H1 (cell line): ENCODE measurements at regions not wholly inside any gene's neighbourhood (a gene's known extent, or its start where the extent isn't known, plus 50 kb on each side); places are given as distances from the start of the nearest gene placed in this dataset.

Experiments
- CTCF ChIA-PET: fragments of 300-600 bp; sonication (Branson Sonifier 250); formaldehyde crosslinking; loops from one replicate; lab custom pipeline; 2021; ENCODE audit not compliant: partially characterized antibody; lab: Charles Lee
- POLR2A ChIA-PET: fragments of 300-600 bp; sonication (Branson Sonifier 250); formaldehyde crosslinking; loops from one replicate; lab custom pipeline; 2021; ENCODE audit warnings: inconsistent platforms; ENCODE audit not compliant: partially characterized antibody; lab: Charles Lee
- DNase-seq, 2 experiments: peaks; one replicate each; pipeline versions ENCODE4 v3.0.0 to v3.0.0-alpha.2; 2010 to 2022; ENCODE audit warnings: low spot score in 2 of 2, low read depth in 1 of 2, mixed read lengths in 1 of 2
- FAIRE-seq: peaks from 2 replicates; lab custom pipeline; 2011; peaks lifted over from hg19 to GRCh38; lab: Jason Lieb, UNC
- H2AFZ ChIP-seq: 2 replicates; pipeline ENCODE4 v1.8.1; 2012; ENCODE audit warnings: low read length, inconsistent platforms
- H2AK5ac ChIP-seq: 2 replicates; pipeline ENCODE4 v1.6.1; 2013; ENCODE audit warnings: low read depth, low read length
- H2BK120ac ChIP-seq: replicated peaks from 2 replicates; pipeline ENCODE3; 2013; ENCODE audit warnings: low read depth, low read length, inconsistent platforms
- H2BK12ac ChIP-seq: 2 replicates; pipeline ENCODE4 v1.6.1; 2013; ENCODE audit warnings: low read depth, low read length
- H2BK15ac ChIP-seq: 2 replicates; pipeline ENCODE4 v1.6.1; 2013; ENCODE audit warnings: low read length
- H2BK20ac ChIP-seq: 2 replicates; pipeline ENCODE4 v1.6.1; 2013; ENCODE audit warnings: low read length
- H2BK5ac ChIP-seq: 2 replicates; pipeline ENCODE4 v1.6.1; 2013; ENCODE audit warnings: low read depth, low read length
- H3K14ac ChIP-seq: 2 replicates; pipeline ENCODE4 v1.6.1; 2013; ENCODE audit warnings: inconsistent platforms; ENCODE audit not compliant: insufficient read length
- H3K18ac ChIP-seq: 2 replicates; pipeline ENCODE4 v1.6.1; 2013; ENCODE audit warnings: low read length; ENCODE audit errors: extremely low read depth
- H3K23ac ChIP-seq: 2 replicates; pipeline ENCODE4 v1.6.1; 2013; ENCODE audit warnings: inconsistent platforms; ENCODE audit not compliant: insufficient read length
- H3K23me2 ChIP-seq: 2 replicates; pipeline ENCODE4 v1.6.1; 2013; ENCODE audit warnings: low read depth, low read length
- H3K27ac ChIP-seq: 2 replicates; pipeline ENCODE4 v1.6.1; 2011; ENCODE audit warnings: low read depth, low read length, inconsistent platforms
- H3K27me3 ChIP-seq, 4 experiments: replicated peaks in 1 of 4; 1 replicate in 1 of 4; 2 replicates in 3 of 4; pipeline versions ENCODE4 v1.6.1 to v1.8.1; 2011 to 2013; ENCODE audit warnings: low read length in 3 of 4, mild to moderate bottlenecking in 3 of 4, inconsistent platforms in 2 of 4, mixed read lengths in 2 of 4, moderate library complexity in 1 of 4; ENCODE audit not compliant: control insufficient read depth in 3 of 4, insufficient read depth in 3 of 4; ENCODE audit errors: extremely low read depth in 1 of 4
- H3K36me3 ChIP-seq, 4 experiments: 2 replicates each; pipeline versions ENCODE4 v1.6.1 to v1.8.1; 2011 to 2013; ENCODE audit warnings: mild to moderate bottlenecking in 4 of 4, low read length in 3 of 4, moderate library complexity in 2 of 4, control low read depth in 1 of 4, inconsistent platforms in 1 of 4; ENCODE audit not compliant: insufficient read depth in 4 of 4, control insufficient read depth in 2 of 4
- H3K4ac ChIP-seq: replicated peaks from 2 replicates; pipeline ENCODE3; 2013; ENCODE audit warnings: low read length, low read depth, mixed read lengths, inconsistent platforms; ENCODE audit not compliant: insufficient read length
- H3K4me1 ChIP-seq, 4 experiments: replicated peaks in 1 of 4; 1 replicate in 1 of 4; 2 replicates in 3 of 4; pipeline versions ENCODE4 v1.6.1 to v1.8.1; 2011 to 2013; ENCODE audit warnings: low read length in 3 of 4, inconsistent platforms in 2 of 4, mixed read lengths in 1 of 4; ENCODE audit not compliant: insufficient read depth in 4 of 4, control insufficient read depth in 3 of 4
- H3K4me2 ChIP-seq, 2 experiments: 2 replicates each; pipeline versions ENCODE4 v1.6.1 to v1.8.1; 2011 to 2013; ENCODE audit warnings: low read depth in 2 of 2, low read length in 2 of 2, control low read depth in 1 of 2, inconsistent platforms in 1 of 2, mild to moderate bottlenecking in 1 of 2; ENCODE audit not compliant: insufficient read depth in 1 of 2
- H3K4me3 ChIP-seq, 4 experiments: fragments of 200-600, 300-600 bp in 1 of 4; sonication (generic), shearing (Covaris generic), sonication (Bioruptor Twin) in 1 of 4; 2 replicates each; pipeline versions ENCODE4 v1.5.1 to v1.8.1; 2011 to 2016; ENCODE audit warnings: low read length in 4 of 4, low read depth in 3 of 4, control low read depth in 2 of 4, inconsistent platforms in 2 of 4, mild to moderate bottlenecking in 2 of 4, mixed read lengths in 1 of 4, moderate library complexity in 1 of 4; ENCODE audit not compliant: insufficient read depth in 2 of 4; ENCODE audit errors: extremely low read depth in 1 of 4
- H3K56ac ChIP-seq: replicated peaks from 2 replicates; pipeline ENCODE3; 2013; ENCODE audit warnings: low read depth, mild to moderate bottlenecking, mixed read lengths, low read length, inconsistent platforms; ENCODE audit not compliant: insufficient read length
- H3K79me1 ChIP-seq: 2 replicates; pipeline ENCODE4 v1.6.1; 2013; ENCODE audit warnings: low read depth, low read length, control low read depth
- H3K79me2 ChIP-seq, 2 experiments: 2 replicates each; pipeline versions ENCODE4 v1.6.1 to v1.8.1; 2012 to 2013; ENCODE audit warnings: low read length in 2 of 2, mild to moderate bottlenecking in 2 of 2, inconsistent platforms in 1 of 2; ENCODE audit not compliant: insufficient read depth in 2 of 2, control insufficient read depth in 1 of 2
- H3K9ac ChIP-seq, 4 experiments: replicated peaks in 1 of 4; 1 replicate in 1 of 4; 2 replicates in 3 of 4; pipeline versions ENCODE4 v1.6.1 to v1.8.1; 2011 to 2013; ENCODE audit warnings: low read depth in 3 of 4, low read length in 3 of 4, control low read depth in 2 of 4, mild to moderate bottlenecking in 2 of 4, moderate library complexity in 2 of 4, inconsistent platforms in 1 of 4; ENCODE audit errors: extremely low read depth in 1 of 4
- H3K9me3 ChIP-seq, 2 experiments: 2 replicates each; pipeline versions ENCODE4 v1.6.1 to v1.8.1; 2012 to 2013; ENCODE audit warnings: mild to moderate bottlenecking in 2 of 2, moderate library complexity in 2 of 2, control low read depth in 1 of 2, inconsistent platforms in 1 of 2, low read depth in 1 of 2, low read length in 1 of 2, mixed read lengths in 1 of 2; ENCODE audit not compliant: insufficient read depth in 2 of 2
- H4K20me1 ChIP-seq, 2 experiments: replicated peaks in 1 of 2; 2 replicates each; pipeline versions ENCODE3 to v1.8.1; 2011 to 2013; ENCODE audit warnings: inconsistent platforms in 2 of 2, low read length in 2 of 2, mild to moderate bottlenecking in 1 of 2; ENCODE audit not compliant: insufficient read depth in 2 of 2, control insufficient read depth in 1 of 2
- H4K5ac ChIP-seq: 2 replicates; pipeline ENCODE4 v1.6.1; 2013; ENCODE audit warnings: low read length, low read depth, mixed read lengths, inconsistent platforms; ENCODE audit not compliant: insufficient read length
- H4K8ac ChIP-seq: 2 replicates; pipeline ENCODE4 v1.8.0; 2013; ENCODE audit warnings: mild to moderate bottlenecking, moderate library complexity, low read length, inconsistent platforms; ENCODE audit not compliant: insufficient read depth; ENCODE audit errors: extremely low read depth
- H4K91ac ChIP-seq: replicated peaks from 2 replicates; pipeline ENCODE3; 2013; ENCODE audit warnings: low read length, mixed read lengths, inconsistent platforms; ENCODE audit not compliant: insufficient read length
- BACH1 ChIP-seq: IDR thresholded peaks from 2 replicates; pipeline ENCODE4 v1.6.1; 2012; ENCODE audit warnings: low read length, improper control_type of control experiment
- EZH2 ChIP-seq: fragments of 200-600 bp; sonication (generic); IDR thresholded peaks from 2 replicates; pipeline ENCODE4 v1.7.1; 2012; ENCODE audit warnings: low read depth, mild to moderate bottlenecking, moderate library complexity, low read length, inconsistent platforms; ENCODE audit not compliant: severe bottlenecking
- JUN ChIP-seq: IDR thresholded peaks from 2 replicates; pipeline ENCODE4 v1.6.1; 2011; ENCODE audit warnings: low read depth, mild to moderate bottlenecking, improper control_type of control experiment, low read length
- KDM4A ChIP-seq: IDR thresholded peaks from one replicate; pipeline ENCODE4 v1.7.1; 2012; ENCODE audit warnings: low read depth, mild to moderate bottlenecking, moderate library complexity, low read length, inconsistent platforms; ENCODE audit not compliant: severe bottlenecking
- MAFK ChIP-seq: IDR thresholded peaks from 2 replicates; pipeline ENCODE4 v1.6.1; 2012; ENCODE audit warnings: low read depth, mild to moderate bottlenecking, improper control_type of control experiment, low read length
- SAP30 ChIP-seq: fragments of 300-600 bp; sonication (generic); IDR thresholded peaks from 2 replicates; pipeline ENCODE4 v1.7.1; 2012; ENCODE audit warnings: low read length, moderate library complexity, mild to moderate bottlenecking, inconsistent platforms; ENCODE audit not compliant: insufficient read depth, insufficient replicate concordance
- SUZ12 ChIP-seq: fragments of 200-600 bp; sonication (generic); IDR thresholded peaks from 2 replicates; pipeline ENCODE4 v1.6.1; 2012; ENCODE audit warnings: mild to moderate bottlenecking, inconsistent platforms, low read length, moderate library complexity, mixed read lengths
- TF ChIP-seq, protein P1 (sequence below): IDR thresholded peaks from 2 replicates; pipeline ENCODE4 v1.6.1; 2012; ENCODE audit warnings: inconsistent platforms
- TF ChIP-seq, protein P2 (sequence below), 3 experiments: IDR thresholded peaks; 1 replicate in 2 of 3; 2 replicates in 1 of 3; pipeline versions ENCODE4 v1.5.1 to v1.6.1; 2011; ENCODE audit warnings: low read length in 3 of 3, mild to moderate bottlenecking in 3 of 3, inconsistent platforms in 2 of 3, low read depth in 1 of 3, moderate library complexity in 1 of 3; ENCODE audit not compliant: insufficient read depth in 1 of 3; ENCODE audit errors: control extremely low read depth in 1 of 3

DNA sequence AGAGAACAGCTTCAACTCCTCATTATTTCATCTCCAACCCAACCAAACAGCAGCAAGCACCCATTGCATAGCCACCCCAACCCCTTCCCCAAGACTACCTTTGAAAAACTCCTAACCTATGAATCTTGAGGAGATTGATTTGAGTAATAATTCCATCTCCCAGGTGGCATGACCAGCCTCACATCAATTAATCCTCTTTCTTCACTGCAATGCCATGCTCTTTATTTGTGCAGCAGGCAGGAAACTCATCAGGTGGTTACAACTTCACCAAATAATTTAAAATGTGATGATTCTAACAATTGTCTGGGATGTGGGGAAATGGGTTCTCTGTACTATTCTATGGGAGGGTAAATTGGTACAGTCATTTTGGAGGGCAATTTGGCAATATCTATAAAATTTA lies 68.1 kb upstream of the POMGNT2 start:
- DNase-seq (no peak), FAIRE-seq (no peak)
- H4K5ac ChIP-seq: no peak overlapping the region
- no peaks in the 10 kb centered on the region for H3K36me3 ChIP-seq
- H3K23ac ChIP-seq: no peak overlapping the region
- no peak overlapping the region for H3K27ac ChIP-seq
- H3K4me3 ChIP-seq: no peak overlapping the region
- H2BK120ac ChIP-seq: no peak overlapping the region
- no peak overlapping the region for H2AK5ac ChIP-seq
- H3K18ac ChIP-seq: no peak overlapping the region
- no peaks in the 10 kb centered on the region for H3K27me3 ChIP-seq
- no peak overlapping the region for H3K56ac ChIP-seq
- H2BK20ac ChIP-seq: no peak overlapping the region
- H3K4ac ChIP-seq: no peak overlapping the region
- no peaks in the 10 kb centered on the region for H4K20me1 ChIP-seq
- no peaks in the 10 kb centered on the region for H3K9me3 ChIP-seq
- H2BK15ac ChIP-seq: no peak overlapping the region
- H3K9ac ChIP-seq: no peak overlapping the region
- H3K4me1 ChIP-seq: no peaks in the 10 kb centered on the region; a peak in 1 of 7 replicates
- H4K8ac ChIP-seq: no peak overlapping the region
- TF ChIP-seq SUZ12 (no peak), EZH2 (no peak), MAFK (no peak), KDM4A (no peak), JUN (no peak), SAP30 (no peak), BACH1 (no peak)
- TF ChIP-seq, protein P1, sequence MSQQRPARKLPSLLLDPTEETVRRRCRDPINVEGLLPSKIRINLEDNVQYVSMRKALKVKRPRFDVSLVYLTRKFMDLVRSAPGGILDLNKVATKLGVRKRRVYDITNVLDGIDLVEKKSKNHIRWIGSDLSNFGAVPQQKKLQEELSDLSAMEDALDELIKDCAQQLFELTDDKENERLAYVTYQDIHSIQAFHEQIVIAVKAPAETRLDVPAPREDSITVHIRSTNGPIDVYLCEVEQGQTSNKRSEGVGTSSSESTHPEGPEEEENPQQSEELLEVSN: no peak
- TF ChIP-seq, protein P2, sequence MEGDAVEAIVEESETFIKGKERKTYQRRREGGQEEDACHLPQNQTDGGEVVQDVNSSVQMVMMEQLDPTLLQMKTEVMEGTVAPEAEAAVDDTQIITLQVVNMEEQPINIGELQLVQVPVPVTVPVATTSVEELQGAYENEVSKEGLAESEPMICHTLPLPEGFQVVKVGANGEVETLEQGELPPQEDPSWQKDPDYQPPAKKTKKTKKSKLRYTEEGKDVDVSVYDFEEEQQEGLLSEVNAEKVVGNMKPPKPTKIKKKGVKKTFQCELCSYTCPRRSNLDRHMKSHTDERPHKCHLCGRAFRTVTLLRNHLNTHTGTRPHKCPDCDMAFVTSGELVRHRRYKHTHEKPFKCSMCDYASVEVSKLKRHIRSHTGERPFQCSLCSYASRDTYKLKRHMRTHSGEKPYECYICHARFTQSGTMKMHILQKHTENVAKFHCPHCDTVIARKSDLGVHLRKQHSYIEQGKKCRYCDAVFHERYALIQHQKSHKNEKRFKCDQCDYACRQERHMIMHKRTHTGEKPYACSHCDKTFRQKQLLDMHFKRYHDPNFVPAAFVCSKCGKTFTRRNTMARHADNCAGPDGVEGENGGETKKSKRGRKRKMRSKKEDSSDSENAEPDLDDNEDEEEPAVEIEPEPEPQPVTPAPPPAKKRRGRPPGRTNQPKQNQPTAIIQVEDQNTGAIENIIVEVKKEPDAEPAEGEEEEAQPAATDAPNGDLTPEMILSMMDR (IDR thresholded peaks at IDR 0.05; ENCODE audit: control extremely low read depth in 1 of 3, insufficient read depth in 1 of 3, low read depth in 1 of 3, low read length in 3 of 3): no peak
- TF ChIP-seq, all 59 proteins: peak for 0
- H3K23me2 ChIP-seq: no peaks in the 10 kb centered on the region; the same call in 1 of the 2 replicates
- H3K79me2 ChIP-seq: no peaks in the 10 kb centered on the region
- no peak overlapping the region for H3K4me2 ChIP-seq
- no peak overlapping the region for H2BK5ac ChIP-seq
- ChIA-PET POLR2A (no interaction called here), CTCF (interaction anchor here (1.0 to 2.0 kb wide), 2 partner anchors 13 to 212 kb away, joined by 4 to 5 read pairs; no protein-coding TSS in a partner anchor)
- H4K91ac ChIP-seq: no peak overlapping the region
- H3K14ac ChIP-seq: no peak overlapping the region
- H2AFZ ChIP-seq: no peak overlapping the region
- no peaks in the 10 kb centered on the region for H3K79me1 ChIP-seq
- no peak overlapping the region for H2BK12ac ChIP-seq
